ENCODE measurements at regions not wholly inside any gene's neighbourhood (a gene's known extent, or its start where the extent isn't known, plus 50 kb on each side); places are given as distances from the start of the nearest gene placed in this dataset.

DNA sequence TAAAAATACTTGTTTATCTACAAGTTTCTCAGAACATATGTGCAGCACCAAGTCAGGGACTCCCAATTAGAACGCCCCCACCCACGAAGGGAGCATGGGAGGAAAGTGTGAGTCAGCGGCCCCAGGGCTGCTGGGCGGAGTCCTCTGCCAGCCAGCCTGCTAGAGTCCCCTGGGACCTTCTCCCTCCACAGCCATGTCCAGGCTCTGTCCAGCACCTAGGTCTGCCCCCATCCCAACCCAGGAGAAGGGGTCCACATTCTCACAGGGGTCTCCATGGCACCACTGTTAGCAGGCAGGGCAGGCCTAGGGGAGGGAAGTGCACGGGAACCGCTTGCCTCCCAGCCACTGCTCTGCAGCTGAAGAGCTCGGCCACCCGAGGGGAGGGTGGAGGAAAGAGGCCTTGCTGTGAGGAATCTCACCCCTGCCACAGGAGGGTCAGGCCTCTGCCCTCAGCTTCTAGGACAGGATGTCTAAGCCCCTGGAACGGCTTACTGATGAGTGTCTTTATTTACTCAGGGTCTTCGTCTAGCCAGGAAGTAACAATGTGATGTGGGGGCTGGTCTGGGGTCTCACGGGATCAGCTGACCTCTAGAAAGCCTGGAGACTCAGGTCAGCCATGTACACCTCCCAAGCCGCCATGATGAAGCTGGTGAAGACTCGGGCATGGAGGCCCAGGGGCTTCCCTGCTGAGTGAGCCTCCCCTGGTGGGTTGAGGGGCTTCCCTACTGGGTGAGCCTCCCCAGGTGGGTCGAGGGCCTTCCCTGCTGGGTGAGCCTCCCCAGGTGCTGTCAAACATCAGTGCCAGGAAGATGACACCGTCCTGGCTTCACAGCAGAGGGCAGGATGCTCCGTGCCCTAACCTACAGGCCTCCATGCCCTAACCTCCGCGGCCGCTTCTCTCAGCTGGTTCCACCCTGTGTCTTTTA, 190.3 kb downstream of the RBFOX3 start:
- ATAC-seq, result no peak
- no peak overlapping the region for H3K27ac Mint-ChIP-seq
- H3K4me3 Mint-ChIP-seq, result no peak overlapping the region
- no peaks in the 10 kb centered on the region for H3K36me3 Mint-ChIP-seq
- H3K9me3 Mint-ChIP-seq, result no peaks in the 10 kb centered on the region
- no peaks in the 10 kb centered on the region for H3K4me1 Mint-ChIP-seq
- POLR2A ChIA-PET, result no interaction called here
- CTCF ChIA-PET, result interaction anchor here (1.0 kb wide), 2 partner anchors 19 to 333 kb away, joined by 3 to 6 read pairs; no protein-coding TSS in a partner anchor
- no peak for TF ChIP-seq OVOL2 (CRISPR knock-in tag; IDR thresholded peaks at IDR 0.05; ENCODE audit: borderline replicate concordance)
- no peak for DNase-seq (ENCODE audit: low spot score)
- H3K27me3 Mint-ChIP-seq (ENCODE audit: low read depth), result no peaks in the 10 kb centered on the region

- H3K27me3 Mint-ChIP-seq (ENCODE audit: low read depth), result no peaks in the 10 kb centered on the region
- H3K4me1 Mint-ChIP-seq, result peaks cover 8% of the 10 kb centered on the region; the same call in 1 of the 2 replicates
- no peak overlapping the region for H3K4me3 Mint-ChIP-seq
- no peaks in the 10 kb centered on the region for H3K9me3 Mint-ChIP-seq
- DNase-seq (ENCODE audit: low spot score) (no peak), ATAC-seq (no peak)
- ChIA-PET POLR2A (no interaction called here), CTCF (interaction anchor here (1.0 kb wide), 1 partner anchor 17 kb away, joined by 5 read pairs; no protein-coding TSS in a partner anchor)
- TF ChIP-seq ZBTB43 (CRISPR knock-in tag; IDR thresholded peaks at IDR 0.05) (no peak), JAZF1 (CRISPR knock-in tag; IDR thresholded peaks at IDR 0.05) (no peak), KAT7 (CRISPR knock-in tag; IDR thresholded peaks at IDR 0.05; ENCODE audit: borderline replicate concordance) (no peak), ZNF416 (CRISPR knock-in tag; IDR thresholded peaks at IDR 0.05) (no peak), JUN (CRISPR knock-in tag; IDR thresholded peaks at IDR 0.05) (no peak), ZNF396 (CRISPR knock-in tag; IDR thresholded peaks at IDR 0.05; ENCODE audit: borderline replicate concordance) (no peak), HMGA2 (CRISPR knock-in tag; IDR thresholded peaks at IDR 0.05) (no peak), EMX1 (CRISPR knock-in tag; IDR thresholded peaks at IDR 0.05) (no peak), CTCF (IDR thresholded peaks at IDR 0.05) (no peak), ZNF263 (CRISPR knock-in tag; IDR thresholded peaks at IDR 0.05; ENCODE audit: low read depth) (no peak), ZNF425 (CRISPR knock-in tag; conservative IDR thresholded peaks at IDR 0.05) (no peak)
- TF ChIP-seq, protein P1, sequence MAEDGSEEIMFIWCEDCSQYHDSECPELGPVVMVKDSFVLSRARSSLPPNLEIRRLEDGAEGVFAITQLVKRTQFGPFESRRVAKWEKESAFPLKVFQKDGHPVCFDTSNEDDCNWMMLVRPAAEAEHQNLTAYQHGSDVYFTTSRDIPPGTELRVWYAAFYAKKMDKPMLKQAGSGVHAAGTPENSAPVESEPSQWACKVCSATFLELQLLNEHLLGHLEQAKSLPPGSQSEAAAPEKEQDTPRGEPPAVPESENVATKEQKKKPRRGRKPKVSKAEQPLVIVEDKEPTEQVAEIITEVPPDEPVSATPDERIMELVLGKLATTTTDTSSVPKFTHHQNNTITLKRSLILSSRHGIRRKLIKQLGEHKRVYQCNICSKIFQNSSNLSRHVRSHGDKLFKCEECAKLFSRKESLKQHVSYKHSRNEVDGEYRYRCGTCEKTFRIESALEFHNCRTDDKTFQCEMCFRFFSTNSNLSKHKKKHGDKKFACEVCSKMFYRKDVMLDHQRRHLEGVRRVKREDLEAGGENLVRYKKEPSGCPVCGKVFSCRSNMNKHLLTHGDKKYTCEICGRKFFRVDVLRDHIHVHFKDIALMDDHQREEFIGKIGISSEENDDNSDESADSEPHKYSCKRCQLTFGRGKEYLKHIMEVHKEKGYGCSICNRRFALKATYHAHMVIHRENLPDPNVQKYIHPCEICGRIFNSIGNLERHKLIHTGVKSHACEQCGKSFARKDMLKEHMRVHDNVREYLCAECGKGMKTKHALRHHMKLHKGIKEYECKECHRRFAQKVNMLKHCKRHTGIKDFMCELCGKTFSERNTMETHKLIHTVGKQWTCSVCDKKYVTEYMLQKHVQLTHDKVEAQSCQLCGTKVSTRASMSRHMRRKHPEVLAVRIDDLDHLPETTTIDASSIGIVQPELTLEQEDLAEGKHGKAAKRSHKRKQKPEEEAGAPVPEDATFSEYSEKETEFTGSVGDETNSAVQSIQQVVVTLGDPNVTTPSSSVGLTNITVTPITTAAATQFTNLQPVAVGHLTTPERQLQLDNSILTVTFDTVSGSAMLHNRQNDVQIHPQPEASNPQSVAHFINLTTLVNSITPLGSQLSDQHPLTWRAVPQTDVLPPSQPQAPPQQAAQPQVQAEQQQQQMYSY (CRISPR knock-in tag; IDR thresholded peaks at IDR 0.05), result no peak
- TF ChIP-seq, protein P2, sequence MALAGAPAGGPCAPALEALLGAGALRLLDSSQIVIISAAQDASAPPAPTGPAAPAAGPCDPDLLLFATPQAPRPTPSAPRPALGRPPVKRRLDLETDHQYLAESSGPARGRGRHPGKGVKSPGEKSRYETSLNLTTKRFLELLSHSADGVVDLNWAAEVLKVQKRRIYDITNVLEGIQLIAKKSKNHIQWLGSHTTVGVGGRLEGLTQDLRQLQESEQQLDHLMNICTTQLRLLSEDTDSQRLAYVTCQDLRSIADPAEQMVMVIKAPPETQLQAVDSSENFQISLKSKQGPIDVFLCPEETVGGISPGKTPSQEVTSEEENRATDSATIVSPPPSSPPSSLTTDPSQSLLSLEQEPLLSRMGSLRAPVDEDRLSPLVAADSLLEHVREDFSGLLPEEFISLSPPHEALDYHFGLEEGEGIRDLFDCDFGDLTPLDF (CRISPR knock-in tag; IDR thresholded peaks at IDR 0.05), result no peak
- H3K27ac Mint-ChIP-seq, result no peak overlapping the region
- H3K36me3 Mint-ChIP-seq, result no peaks in the 10 kb centered on the region
Measured at GRCh38 chr17:79417476-79417988, 193.3 kb downstream of the RBFOX3 start.

Measured in WTC11 (cell line).